Raji (cell line): ENCODE measurements at regions not wholly inside any gene's neighbourhood (a gene's known extent, or its start where the extent isn't known, plus 50 kb on each side); places are given as distances from the start of the nearest gene placed in this dataset.

Source experiments
- POLR2A ChIP-seq: IDR thresholded peaks from 2 replicates; pipeline ENCODE4 v1.6.1; 2011; ENCODE audit warnings: low read depth, low read length, control low read depth; ENCODE audit not compliant: insufficient read depth

GRCh38 chr6:15102241-15102640, 143.6 kb upstream of the JARID2 start:
- TF ChIP-seq POLR2A, result no peak

GRCh38 chr6:15106958-15107643, 138.8 kb upstream of the JARID2 start:
- TF ChIP-seq POLR2A, result no peak

GRCh38 chr6:15107644-15108382, 138.1 kb upstream of the JARID2 start:
- TF ChIP-seq POLR2A, result no peak

GRCh38 chr6:15108383-15108715, 137.5 kb upstream of the JARID2 start:
- TF ChIP-seq POLR2A, result no peak

DNA sequence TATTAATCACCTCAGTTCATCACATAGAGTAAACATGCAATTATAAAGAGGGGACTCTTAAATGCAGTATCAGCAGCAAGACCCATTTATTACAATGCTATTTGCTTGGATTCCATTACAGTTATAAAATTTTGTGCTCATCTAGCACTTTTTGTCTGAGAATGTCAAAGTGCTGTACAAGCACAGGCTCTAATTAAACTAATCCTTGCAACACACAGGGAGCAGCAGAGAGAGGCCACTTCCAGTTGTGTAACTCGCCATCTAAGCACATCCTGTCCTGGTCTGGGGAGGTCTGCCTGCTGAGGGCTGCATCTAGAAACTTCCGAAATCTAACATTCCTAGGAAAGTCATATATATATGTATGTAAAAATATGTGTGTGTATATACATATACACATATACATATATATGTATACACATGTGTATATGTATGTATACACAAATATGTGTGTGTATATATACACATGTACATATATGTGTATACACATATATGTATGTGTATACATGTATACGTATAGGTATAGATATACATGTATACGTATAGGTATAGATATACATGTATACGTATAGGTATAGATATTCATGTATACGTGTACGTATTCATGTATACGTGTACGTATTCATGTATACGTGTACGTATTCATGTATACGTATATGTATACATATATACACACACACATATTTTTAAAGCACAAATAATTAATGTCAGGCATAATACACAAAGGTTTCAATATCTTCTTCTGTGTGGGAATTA, 136.4 kb upstream of the JARID2 start:
- TF ChIP-seq POLR2A, result no peak

GRCh38 chr6:15110726-15111354, 135.0 kb upstream of the JARID2 start:
- no peak for TF ChIP-seq POLR2A

DNA sequence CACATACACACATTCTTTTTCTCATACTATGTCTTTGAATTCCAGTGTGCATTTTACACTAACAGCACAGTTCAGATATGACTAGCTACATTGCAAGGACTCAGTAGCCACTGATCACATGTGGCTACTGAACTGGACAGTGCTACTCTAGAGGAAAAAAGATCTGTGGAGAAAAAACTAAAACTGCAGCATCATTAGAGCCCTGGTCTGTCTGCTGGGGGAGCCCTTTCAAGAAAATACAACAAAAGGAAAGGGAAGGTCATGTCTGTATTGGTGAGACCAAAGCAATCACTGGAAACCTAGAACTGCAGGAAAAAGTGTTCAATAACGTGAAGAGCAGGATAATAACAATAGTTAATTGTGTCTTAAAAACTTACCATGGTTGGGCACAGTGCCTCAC, 132.3 kb upstream of the JARID2 start:
- no peak for TF ChIP-seq POLR2A

DNA sequence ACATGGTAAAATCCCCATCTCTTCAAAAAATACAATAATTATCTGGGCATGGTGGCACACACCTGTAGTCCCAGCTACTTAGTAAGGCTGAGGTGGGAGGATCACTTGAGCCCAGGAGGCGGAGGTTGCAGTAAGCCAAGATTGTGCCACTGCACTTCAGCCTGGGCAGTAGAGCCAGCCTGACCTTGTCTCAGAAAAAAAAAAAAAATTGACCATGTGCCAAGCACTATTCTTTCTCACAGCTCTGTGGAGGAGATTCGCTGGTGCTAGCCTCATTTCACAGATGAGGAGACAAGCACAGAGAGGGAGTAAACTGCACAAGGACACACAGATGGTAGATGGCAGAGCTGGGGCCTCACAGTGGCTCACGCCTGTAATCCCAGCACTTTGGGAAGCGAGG, 131.8 kb upstream of the JARID2 start:
- no peak for TF ChIP-seq POLR2A

DNA sequence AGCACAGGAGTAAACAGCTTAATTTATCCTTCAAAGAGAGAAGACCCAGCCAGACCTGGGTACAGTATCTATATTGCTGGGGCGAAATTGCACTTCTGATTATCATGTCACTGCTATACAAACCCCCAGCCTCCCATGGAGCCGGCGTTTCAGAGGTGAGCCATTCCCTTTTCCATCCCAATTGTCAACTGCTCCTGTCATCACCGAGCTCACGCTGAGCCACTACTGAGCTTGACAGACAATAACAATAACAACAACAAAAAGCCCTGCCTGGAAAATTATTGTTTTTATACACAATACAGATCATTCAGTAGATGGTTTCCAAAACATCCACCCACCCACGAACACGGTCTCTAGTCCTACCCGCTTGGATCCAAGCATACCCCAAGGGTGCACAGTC, 129.0 kb upstream of the JARID2 start:
- TF ChIP-seq POLR2A, result no peak

DNA sequence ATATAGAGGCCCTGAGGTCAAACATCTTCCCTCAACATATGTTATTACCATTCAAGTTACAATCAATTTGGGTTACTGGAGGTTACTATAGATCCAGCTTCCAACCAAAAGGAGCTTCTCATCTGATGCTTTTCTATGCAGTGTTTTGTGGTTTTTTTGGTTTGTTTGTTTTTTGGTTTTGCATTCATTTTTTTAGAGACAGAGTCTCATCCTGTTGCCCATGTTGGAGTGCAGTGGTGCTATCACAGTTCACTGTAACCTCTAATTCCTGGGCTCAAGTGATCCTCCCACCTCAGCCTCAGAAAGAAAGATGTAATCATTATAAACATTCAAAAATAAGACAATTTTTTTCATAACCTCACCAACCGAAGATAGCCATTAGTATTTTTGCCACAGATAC, 124.4 kb upstream of the JARID2 start:
- no peak for TF ChIP-seq POLR2A

DNA sequence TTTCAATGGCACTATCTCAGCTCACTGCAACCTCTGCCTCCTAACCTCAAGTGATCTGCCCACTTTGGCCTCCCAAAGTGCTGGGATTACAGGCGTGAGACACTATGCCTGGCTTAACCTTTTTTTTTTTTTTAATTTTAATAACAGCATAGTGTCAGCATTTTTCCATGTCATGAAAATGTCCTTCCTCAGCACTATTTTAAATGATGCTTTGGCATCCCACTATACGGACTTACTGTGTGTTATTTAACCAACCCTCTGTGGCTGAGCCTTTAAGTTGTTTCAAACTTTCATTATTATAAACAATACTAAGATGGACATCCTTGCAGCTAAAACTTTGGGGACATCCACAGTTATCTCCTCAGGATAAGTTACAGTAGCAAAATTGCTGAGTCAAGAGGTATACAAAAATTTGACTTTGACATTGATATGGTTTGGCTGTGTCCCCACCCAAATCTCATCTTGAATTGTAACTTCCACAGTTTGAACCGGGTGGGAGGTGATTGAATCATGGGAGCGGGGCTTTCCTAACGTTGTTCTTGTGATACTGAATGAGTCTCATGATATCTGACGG, 123.8 kb upstream of the JARID2 start:
- no peak for TF ChIP-seq POLR2A

- no peak for TF ChIP-seq POLR2A
Observed at GRCh38 chr6:15129887-15130286, 116.0 kb upstream of the JARID2 start.

- TF ChIP-seq POLR2A, result no peak
Observed at GRCh38 chr6:15131234-15131633, 114.6 kb upstream of the JARID2 start.

GRCh38 chr6:15131651-15132061, 114.2 kb upstream of the JARID2 start:
- TF ChIP-seq POLR2A, result no peak

- TF ChIP-seq POLR2A, result no peak
Observed at GRCh38 chr6:15132167-15132566, 113.7 kb upstream of the JARID2 start.

GRCh38 chr6:15132854-15133670, 112.8 kb upstream of the JARID2 start:
- no peak for TF ChIP-seq POLR2A
